Endothelial cell of umbilical vein (primary cell): ENCODE measurements at regions not wholly inside any gene's neighbourhood (a gene's known extent, or its start where the extent isn't known, plus 50 kb on each side); places are given as distances from the start of the nearest gene placed in this dataset.

Experiments
- BruUV-seq: library from RNA; stranded (reverse); fragments of 400-500 nt; replicated peaks from 2 replicates; lab custom pipeline; 2021; lab: Mats Ljungman, UMichigan
- CTCF ChIA-PET: fragments of 300-600, 350-600 bp; sonication (Branson Sonifier 250); formaldehyde crosslinking; loops from one replicate; lab custom pipeline; 2021; ENCODE audit warnings: antibody characterized with exemption, inconsistent platforms; lab: Charles Lee
- POLR2A ChIA-PET: fragments of 300-600, 350-600 bp; sonication (Branson Sonifier 250); formaldehyde crosslinking; loops from one replicate; lab custom pipeline; 2021; ENCODE audit warnings: antibody characterized with exemption, inconsistent platforms; lab: Charles Lee
- DNase-seq: peaks from one replicate; pipeline ENCODE4 v3.0.0-alpha.2; 2011; ENCODE audit warnings: low read depth, low spot score
- FAIRE-seq: peaks from 2 replicates; lab custom pipeline; 2011; peaks lifted over from hg19 to GRCh38; lab: Jason Lieb, UNC
- H2AFZ ChIP-seq: 2 replicates; pipeline ENCODE4 v1.6.0; 2012; ENCODE audit warnings: low read depth, low read length, control low read depth, inconsistent platforms
- H3K27ac ChIP-seq: 2 replicates; pipeline ENCODE4 v1.5.1; 2011; ENCODE audit warnings: low read depth, mild to moderate bottlenecking, control low read depth, low read length, moderate library complexity; ENCODE audit not compliant: insufficient read depth
- H3K27me3 ChIP-seq, 2 experiments: 2 replicates each; pipeline versions ENCODE4 v1.6.0 to v1.6.1; 2011; ENCODE audit warnings: low read length in 2 of 2, mixed read lengths in 1 of 2; ENCODE audit not compliant: control insufficient read depth in 2 of 2, insufficient read depth in 2 of 2
- H3K36me3 ChIP-seq, 2 experiments: 2 replicates in 1 of 2; 3 replicates in 1 of 2; pipeline ENCODE4 v1.5.1; 2011; ENCODE audit warnings: low read length in 2 of 2, mild to moderate bottlenecking in 1 of 2, moderate library complexity in 1 of 2; ENCODE audit not compliant: control insufficient read depth in 2 of 2, insufficient read depth in 2 of 2; ENCODE audit errors: extremely low read depth in 1 of 2
- H3K4me1 ChIP-seq: 3 replicates; pipeline ENCODE4 v1.5.1; 2011; ENCODE audit warnings: mild to moderate bottlenecking, low read length; ENCODE audit not compliant: control insufficient read depth, insufficient read depth; ENCODE audit errors: extremely low read depth
- H3K4me2 ChIP-seq: 2 replicates; pipeline ENCODE4 v1.6.1; 2011; ENCODE audit warnings: low read length, control low read depth, mixed read lengths; ENCODE audit not compliant: insufficient read depth
- H3K4me3 ChIP-seq, 3 experiments: fragments of 200-600 bp in 1 of 3; sonication (generic), shearing (Covaris generic) in 1 of 3; replicated peaks in 1 of 3; 2 replicates each; pipeline ENCODE4 v1.5.1; 2011 to 2016; ENCODE audit warnings: control low read depth in 3 of 3, low read length in 3 of 3, mild to moderate bottlenecking in 2 of 3, inconsistent platforms in 1 of 3, low read depth in 1 of 3, moderate library complexity in 1 of 3; ENCODE audit not compliant: insufficient read depth in 1 of 3
- H3K79me2 ChIP-seq: 2 replicates; pipeline ENCODE4 v1.6.0; 2012; ENCODE audit warnings: low read length, inconsistent platforms; ENCODE audit not compliant: control insufficient read depth, insufficient read depth
- H3K9ac ChIP-seq: replicated peaks from 2 replicates; pipeline ENCODE3; 2011; ENCODE audit warnings: low read length, control low read depth; ENCODE audit not compliant: insufficient read depth; ENCODE audit errors: extremely low read depth
- H3K9me1 ChIP-seq: replicated peaks from 3 replicates; pipeline ENCODE4 v1.6.0; 2011; ENCODE audit warnings: mild to moderate bottlenecking, low read length; ENCODE audit not compliant: control insufficient read depth, insufficient read depth; ENCODE audit errors: extremely low read depth
- H3K9me3 ChIP-seq: replicated peaks from 2 replicates; pipeline ENCODE4 v1.5.1; 2012; ENCODE audit warnings: low read length, inconsistent platforms; ENCODE audit not compliant: control insufficient read depth, insufficient read depth
- H4K20me1 ChIP-seq: replicated peaks from 2 replicates; pipeline ENCODE3; 2011; ENCODE audit warnings: mild to moderate bottlenecking, low read length; ENCODE audit not compliant: control insufficient read depth, insufficient read depth; ENCODE audit errors: extremely low read depth
- EZH2 ChIP-seq: IDR thresholded peaks from 2 replicates; pipeline ENCODE4 v1.6.1; 2012; ENCODE audit warnings: borderline replicate concordance, low read depth, mild to moderate bottlenecking, moderate library complexity, low read length, inconsistent platforms; ENCODE audit not compliant: severe bottlenecking
- FOS ChIP-seq: IDR thresholded peaks from 2 replicates; pipeline ENCODE4 v1.6.1; 2011; ENCODE audit warnings: mild to moderate bottlenecking, low read length, moderate library complexity, borderline replicate concordance; ENCODE audit not compliant: insufficient read depth
- GATA2 ChIP-seq: IDR thresholded peaks from 2 replicates; pipeline ENCODE4 v1.7.0; 2011; ENCODE audit warnings: low read depth, mild to moderate bottlenecking, moderate library complexity, mixed read lengths, low read length; ENCODE audit not compliant: insufficient read length, insufficient read depth
- JUN ChIP-seq: IDR thresholded peaks from 2 replicates; pipeline ENCODE4 v1.6.1; 2011; ENCODE audit warnings: borderline replicate concordance, low read depth; ENCODE audit not compliant: insufficient read length, insufficient read depth
- MYC ChIP-seq: IDR thresholded peaks from one replicate; pipeline ENCODE4 v1.6.1; 2011; ENCODE audit warnings: mild to moderate bottlenecking, low read depth, low read length
- POLR2A ChIP-seq: IDR thresholded peaks from 2 replicates; pipeline ENCODE4 v1.6.1; 2012; ENCODE audit warnings: low read depth, mild to moderate bottlenecking, control low read depth, low read length
- POLR2AphosphoS5 ChIP-seq: IDR thresholded peaks from 2 replicates; pipeline ENCODE4 v1.6.1; 2012; ENCODE audit warnings: low read depth, mild to moderate bottlenecking, control low read depth, low read length, moderate library complexity; ENCODE audit not compliant: insufficient read depth
- dilution Hi-C: fragments of 300-500 bp; cut with MboI; formaldehyde crosslinking; loops from one replicate; pipeline ENCODE4 v1.15.0; 2019; ENCODE audit warnings: low sequenced_read_pairs; ENCODE audit not compliant: extremely low pct_ligation_motif_present
- intact Hi-C: fragments of 100-400 bp; cut with micrococcal nuclease; formaldehyde crosslinking; loops from one replicate; pipeline ENCODE4 v1.10.0; 2022
- TF ChIP-seq, protein P1 (sequence below): IDR thresholded peaks from 2 replicates; pipeline ENCODE4 v1.6.1; 2011; ENCODE audit not compliant: insufficient read depth, insufficient read length
- TF ChIP-seq, protein P2 (sequence below), 2 donors: IDR thresholded peaks; 1 replicate in 1 of 2; 2 replicates in 1 of 2; pipeline ENCODE4 v1.5.1; 2011; ENCODE audit warnings: low read length in 2 of 2, mild to moderate bottlenecking in 2 of 2, moderate library complexity in 2 of 2, control low read depth in 1 of 2, inconsistent platforms in 1 of 2, low read depth in 1 of 2; ENCODE audit not compliant: insufficient read depth in 1 of 2; ENCODE audit errors: extremely low read depth in 1 of 2

DNA sequence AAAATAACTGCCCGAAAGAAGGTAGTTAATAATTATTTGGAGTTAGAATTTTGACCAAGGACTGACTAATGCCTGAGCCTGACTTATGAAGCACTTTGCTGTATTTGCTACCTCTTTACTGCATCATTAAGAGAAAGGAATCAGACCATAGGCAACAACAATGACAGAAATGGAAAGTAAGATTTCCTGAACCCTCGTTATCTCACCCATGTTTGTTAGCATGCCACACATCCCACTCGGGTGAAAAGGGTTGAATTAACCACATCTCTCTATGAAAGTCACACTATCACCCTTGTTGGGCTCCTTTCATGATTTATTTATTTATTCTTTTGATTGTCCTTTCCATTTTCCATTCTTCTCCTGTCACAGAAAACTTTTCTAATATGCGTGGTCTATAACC is 59.6 kb downstream of the OLIG3 start:
- POLR2A ChIA-PET = no interaction called here
- BruUV-seq = no TSS peak
- TF ChIP-seq FOS (no peak), POLR2AphosphoS5 (no peak), EZH2 (no peak), POLR2A (no peak), MYC (no peak), JUN (no peak), GATA2 (no peak)
- TF ChIP-seq, protein P1, sequence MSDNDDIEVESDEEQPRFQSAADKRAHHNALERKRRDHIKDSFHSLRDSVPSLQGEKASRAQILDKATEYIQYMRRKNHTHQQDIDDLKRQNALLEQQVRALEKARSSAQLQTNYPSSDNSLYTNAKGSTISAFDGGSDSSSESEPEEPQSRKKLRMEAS = no peak
- TF ChIP-seq, protein P2, sequence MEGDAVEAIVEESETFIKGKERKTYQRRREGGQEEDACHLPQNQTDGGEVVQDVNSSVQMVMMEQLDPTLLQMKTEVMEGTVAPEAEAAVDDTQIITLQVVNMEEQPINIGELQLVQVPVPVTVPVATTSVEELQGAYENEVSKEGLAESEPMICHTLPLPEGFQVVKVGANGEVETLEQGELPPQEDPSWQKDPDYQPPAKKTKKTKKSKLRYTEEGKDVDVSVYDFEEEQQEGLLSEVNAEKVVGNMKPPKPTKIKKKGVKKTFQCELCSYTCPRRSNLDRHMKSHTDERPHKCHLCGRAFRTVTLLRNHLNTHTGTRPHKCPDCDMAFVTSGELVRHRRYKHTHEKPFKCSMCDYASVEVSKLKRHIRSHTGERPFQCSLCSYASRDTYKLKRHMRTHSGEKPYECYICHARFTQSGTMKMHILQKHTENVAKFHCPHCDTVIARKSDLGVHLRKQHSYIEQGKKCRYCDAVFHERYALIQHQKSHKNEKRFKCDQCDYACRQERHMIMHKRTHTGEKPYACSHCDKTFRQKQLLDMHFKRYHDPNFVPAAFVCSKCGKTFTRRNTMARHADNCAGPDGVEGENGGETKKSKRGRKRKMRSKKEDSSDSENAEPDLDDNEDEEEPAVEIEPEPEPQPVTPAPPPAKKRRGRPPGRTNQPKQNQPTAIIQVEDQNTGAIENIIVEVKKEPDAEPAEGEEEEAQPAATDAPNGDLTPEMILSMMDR (IDR thresholded peaks at IDR 0.05; ENCODE audit: extremely low read depth in 1 of 2, insufficient read depth in 1 of 2, low read depth in 1 of 2, low read length in 2 of 2) = no peak
- Histone ChIP-seq H2AFZ (no peak overlapping the region), H3K9me1 (no peaks in the 10 kb centered on the region), H3K9ac (no peak overlapping the region), H3K9me3 (no peaks in the 10 kb centered on the region), H3K4me3 (no peak overlapping the region), H3K4me1 (no peaks in the 10 kb centered on the region), H4K20me1 (no peaks in the 10 kb centered on the region), H3K4me2 (no peak overlapping the region), H3K79me2 (no peaks in the 10 kb centered on the region), H3K27me3 (peaks cover 0 to 3% of the 10 kb centered on the region in 2 experiments), H3K27ac (no peak overlapping the region), H3K36me3 (no peaks in the 10 kb centered on the region)
- DNase-seq (no peak), FAIRE-seq (no peak)
- CTCF ChIA-PET = no interaction called here
- dilution Hi-C loops (no loop called here), intact Hi-C loops (no loop called here)
